SJCRH30 (cell line): ENCODE measurements at regions not wholly inside any gene's neighbourhood (a gene's known extent, or its start where the extent isn't known, plus 50 kb on each side); places are given as distances from the start of the nearest gene placed in this dataset.

Experiments
- DNase-seq, 2 experiments: peaks; one replicate each; pipeline ENCODE4 v3.0.0-alpha.2; 2015 to 2020
- H3K27ac ChIP-seq: fragments of 250-450 bp; sonication (Bioruptor Pico); 2 replicates; pipeline ENCODE4 v1.5.1; 2020; ENCODE audit warnings: mild to moderate bottlenecking, moderate library complexity
- H3K27me3 ChIP-seq: fragments of 250-450 bp; sonication (Bioruptor Pico); 2 replicates; pipeline ENCODE4 v1.5.1; 2020; ENCODE audit warnings: mild to moderate bottlenecking, moderate library complexity
- H3K36me3 ChIP-seq: fragments of 250-450 bp; sonication (Bioruptor Pico); 2 replicates; pipeline ENCODE4 v1.5.1; 2020; ENCODE audit warnings: mild to moderate bottlenecking, moderate library complexity
- H3K4me1 ChIP-seq: fragments of 250-450 bp; sonication (Bioruptor Pico); 2 replicates; pipeline ENCODE4 v1.5.1; 2020; ENCODE audit warnings: mild to moderate bottlenecking, moderate library complexity
- H3K4me3 ChIP-seq: fragments of 250-450 bp; sonication (Bioruptor Pico); 2 replicates; pipeline ENCODE4 v1.5.1; 2020; ENCODE audit warnings: mild to moderate bottlenecking, moderate library complexity
- H3K9me3 ChIP-seq: fragments of 250-450 bp; sonication (Bioruptor Pico); replicated peaks from 2 replicates; pipeline ENCODE4 v1.5.1; 2020; ENCODE audit warnings: mild to moderate bottlenecking, moderate library complexity

DNA sequence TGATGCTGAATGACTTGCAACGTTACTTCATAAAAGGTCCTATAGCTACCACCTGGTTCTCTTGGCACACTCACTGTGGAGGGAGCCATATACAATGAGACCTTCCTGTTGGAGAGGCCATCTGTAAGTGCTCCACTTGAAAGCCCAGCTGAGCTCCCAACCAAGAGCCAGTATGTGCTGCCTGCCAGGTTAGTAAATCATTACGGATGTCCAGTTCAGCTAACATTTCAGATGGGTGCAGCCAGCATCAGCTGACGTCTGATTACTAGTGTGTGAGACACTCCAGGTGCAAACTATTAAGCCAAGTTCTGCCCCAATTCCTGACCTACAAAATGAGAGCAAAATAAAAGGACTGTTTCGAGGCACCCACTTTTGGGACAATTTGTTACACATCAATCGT is 274.4 kb upstream of the ROBO2 start:
- no peaks in the 10 kb centered on the region for H3K36me3 ChIP-seq
- no peak overlapping the region for H3K27ac ChIP-seq
- H3K4me1 ChIP-seq: peaks cover 16% of the 10 kb centered on the region
- no peaks in the 10 kb centered on the region for H3K9me3 ChIP-seq
- H3K4me3 ChIP-seq: no peak overlapping the region
- DNase-seq: no peak
- H3K27me3 ChIP-seq: no peaks in the 10 kb centered on the region

- peaks cover 11% of the 10 kb centered on the region for H3K4me1 ChIP-seq
- H3K27ac ChIP-seq: no peak overlapping the region
- DNase-seq: no peak
- H3K4me3 ChIP-seq: no peak overlapping the region
- no peaks in the 10 kb centered on the region for H3K36me3 ChIP-seq
- no peaks in the 10 kb centered on the region for H3K27me3 ChIP-seq
- H3K9me3 ChIP-seq: no peaks in the 10 kb centered on the region
These were observed 271.0 kb upstream of the ROBO2 start for GRCh38 chr3:76768912-76769311.

GRCh38 chr3:76776927-76777326 is 263.0 kb upstream of the ROBO2 start:
- Histone ChIP-seq H3K9me3 (no peaks in the 10 kb centered on the region), H3K36me3 (no peaks in the 10 kb centered on the region), H3K27me3 (no peaks in the 10 kb centered on the region), H3K4me1 (no peaks in the 10 kb centered on the region), H3K27ac (no peak overlapping the region), H3K4me3 (no peak overlapping the region)
- no peak for DNase-seq

GRCh38 chr3:76788206-76788605 is 251.7 kb upstream of the ROBO2 start:
- no peaks in the 10 kb centered on the region for H3K4me1 ChIP-seq
- H3K27me3 ChIP-seq: no peaks in the 10 kb centered on the region
- H3K4me3 ChIP-seq: no peak overlapping the region
- H3K27ac ChIP-seq: no peak overlapping the region
- no peak for DNase-seq
- no peaks in the 10 kb centered on the region for H3K9me3 ChIP-seq
- no peaks in the 10 kb centered on the region for H3K36me3 ChIP-seq

DNA sequence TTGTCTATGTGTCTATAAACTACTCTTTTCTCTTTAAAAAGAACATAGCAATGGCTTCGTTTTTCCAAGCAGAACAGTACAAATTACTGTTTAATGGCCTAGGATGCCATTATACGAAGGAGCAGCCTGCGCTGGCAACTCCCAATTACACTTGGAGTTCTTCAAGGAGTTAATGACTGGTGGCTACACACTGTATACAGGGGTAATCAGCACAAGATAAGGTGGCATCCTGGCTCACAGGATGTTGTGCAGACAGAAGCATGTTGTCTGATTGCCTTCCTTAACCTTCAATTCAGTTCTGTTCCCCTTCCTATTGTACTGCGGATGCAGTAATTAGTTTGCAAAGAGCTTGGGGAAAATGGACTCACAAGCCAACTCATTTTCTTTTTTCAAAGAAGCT is 250.7 kb upstream of the ROBO2 start:
- Histone ChIP-seq H3K27ac (no peak overlapping the region), H3K9me3 (no peaks in the 10 kb centered on the region), H3K36me3 (no peaks in the 10 kb centered on the region), H3K4me1 (no peaks in the 10 kb centered on the region), H3K4me3 (no peak overlapping the region), H3K27me3 (no peaks in the 10 kb centered on the region)
- no peak for DNase-seq

GRCh38 chr3:76811418-76811817 is 228.5 kb upstream of the ROBO2 start:
- Histone ChIP-seq H3K9me3 (no peaks in the 10 kb centered on the region), H3K4me3 (no peak overlapping the region), H3K4me1 (no peaks in the 10 kb centered on the region), H3K27ac (no peak overlapping the region), H3K27me3 (no peaks in the 10 kb centered on the region), H3K36me3 (no peaks in the 10 kb centered on the region)
- DNase-seq: no peak

DNA sequence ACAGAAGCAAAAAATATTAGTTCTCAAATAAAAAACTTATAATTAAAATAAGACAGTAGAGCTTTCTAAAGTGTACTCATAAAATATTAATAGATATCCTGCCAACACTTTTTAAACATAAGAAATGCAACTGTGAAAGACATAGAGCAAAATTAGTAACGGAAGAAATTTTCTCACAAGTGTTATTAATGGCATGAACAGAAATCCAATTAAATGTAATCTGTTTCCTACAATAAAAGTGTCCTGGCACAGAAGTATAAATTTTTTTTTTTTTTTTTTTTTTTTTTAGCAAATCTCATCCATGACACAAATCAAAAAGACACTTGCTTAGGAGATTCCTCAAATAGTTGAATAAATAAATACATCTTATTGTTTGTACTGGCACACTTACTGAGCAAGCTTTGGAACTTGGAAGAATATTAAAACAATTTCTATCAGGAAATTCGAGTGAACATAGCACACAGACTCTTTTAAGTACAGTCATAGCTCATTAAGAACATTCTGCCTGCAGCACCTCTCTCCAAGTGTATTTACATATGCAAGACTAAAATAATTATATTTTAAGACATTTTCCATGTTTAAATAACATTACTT is 227.2 kb upstream of the ROBO2 start:
- no peak for DNase-seq
- Histone ChIP-seq H3K36me3 (no peaks in the 10 kb centered on the region), H3K4me3 (no peak overlapping the region), H3K27me3 (no peaks in the 10 kb centered on the region), H3K9me3 (no peaks in the 10 kb centered on the region), H3K27ac (no peak overlapping the region), H3K4me1 (no peaks in the 10 kb centered on the region)

DNA sequence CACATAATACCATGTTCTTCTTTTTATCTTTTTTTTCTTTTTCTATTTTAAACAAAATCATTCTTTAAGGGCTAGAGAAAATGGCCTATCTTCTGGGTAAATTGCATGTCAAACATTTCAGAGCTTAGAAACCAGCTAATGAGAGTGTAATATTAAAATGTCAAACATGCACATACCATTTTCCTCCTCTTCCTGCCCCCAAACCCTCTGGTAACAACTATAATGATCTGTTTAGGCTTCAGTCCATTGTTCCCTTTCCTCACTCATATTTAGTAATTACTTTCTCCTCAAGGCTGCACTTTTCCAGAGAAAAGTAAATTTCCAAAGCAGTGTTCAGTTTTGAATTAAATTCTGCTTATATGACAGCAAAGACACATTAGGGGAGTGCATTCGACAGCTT is 224.3 kb upstream of the ROBO2 start:
- H3K27me3 ChIP-seq: no peaks in the 10 kb centered on the region
- H3K36me3 ChIP-seq: no peaks in the 10 kb centered on the region
- no peak for DNase-seq
- H3K4me3 ChIP-seq: no peak overlapping the region
- H3K4me1 ChIP-seq: no peaks in the 10 kb centered on the region
- no peak overlapping the region for H3K27ac ChIP-seq
- no peaks in the 10 kb centered on the region for H3K9me3 ChIP-seq

DNA sequence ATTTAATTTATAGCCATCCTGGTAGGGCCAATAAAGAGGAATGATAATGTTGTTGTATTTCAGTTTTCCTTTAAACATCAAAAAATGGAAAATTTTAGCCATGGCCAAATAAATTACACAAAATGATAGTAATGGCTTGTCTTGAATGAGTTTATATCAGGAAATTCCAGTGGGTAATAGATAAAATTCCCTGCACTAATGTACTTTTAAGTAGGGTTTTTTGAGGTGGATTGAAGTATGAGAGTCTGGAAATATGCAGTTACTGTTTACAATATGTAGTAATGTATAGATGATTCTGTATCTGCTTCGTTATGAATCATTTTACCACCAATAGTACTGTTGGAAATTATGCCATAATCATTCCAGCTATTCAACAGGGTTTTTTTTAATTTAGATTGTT is 219.4 kb upstream of the ROBO2 start:
- Histone ChIP-seq H3K36me3 (no peaks in the 10 kb centered on the region), H3K27me3 (no peaks in the 10 kb centered on the region), H3K4me3 (no peak overlapping the region), H3K4me1 (no peaks in the 10 kb centered on the region), H3K9me3 (no peaks in the 10 kb centered on the region), H3K27ac (no peak overlapping the region)
- DNase-seq: no peak

DNA sequence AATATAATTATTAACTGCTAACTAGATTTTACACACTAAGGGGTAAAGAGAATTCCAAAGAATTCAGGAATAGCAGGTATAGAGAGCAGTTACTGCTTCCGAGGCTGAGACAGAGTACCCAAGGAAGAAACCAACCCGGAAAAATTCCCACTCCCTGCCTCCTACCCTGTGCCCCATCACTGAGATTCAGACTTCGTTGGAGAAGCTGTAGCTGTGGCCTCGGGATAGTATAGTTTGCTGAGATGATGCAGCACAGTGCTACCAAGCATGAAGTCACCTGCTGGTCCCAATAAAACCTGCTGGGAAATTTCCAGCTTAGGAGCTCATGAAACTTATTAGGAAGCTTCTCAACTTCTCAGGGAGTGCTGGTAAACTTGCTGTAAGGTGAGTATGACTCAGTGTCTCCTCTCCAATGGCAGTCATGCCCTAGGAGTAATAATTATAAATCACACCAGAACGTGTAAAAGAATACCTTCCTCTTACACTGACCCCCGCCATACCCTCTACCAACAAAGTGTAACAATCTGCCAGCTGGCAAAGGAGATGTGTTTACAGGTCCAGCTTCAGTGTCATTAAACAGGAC is 215.2 kb upstream of the ROBO2 start:
- H3K27me3 ChIP-seq: no peaks in the 10 kb centered on the region
- DNase-seq: no peak

DNA sequence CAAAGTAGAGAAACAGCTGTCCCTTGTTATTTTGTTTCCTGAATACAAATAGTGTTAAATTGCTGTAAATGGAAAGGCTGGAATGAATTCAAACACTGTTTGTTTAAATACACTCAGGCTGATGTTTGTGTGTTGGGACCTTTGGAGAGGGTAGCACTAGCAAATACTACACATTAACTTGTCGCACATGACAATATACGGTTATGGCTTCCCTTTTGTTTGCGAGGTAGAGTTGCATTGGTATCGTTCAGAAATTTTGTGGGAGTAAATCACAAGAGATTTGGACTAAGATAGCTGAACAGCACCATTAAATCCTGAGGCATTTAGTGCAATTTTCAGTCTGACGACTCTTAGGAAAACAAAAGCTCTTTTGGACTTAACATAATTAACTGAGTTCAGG is 213.0 kb upstream of the ROBO2 start:
- H3K36me3 ChIP-seq: no peaks in the 10 kb centered on the region

More for the DNA sequence above, 215.2 kb upstream of the ROBO2 start:
- no peaks in the 10 kb centered on the region for H3K36me3 ChIP-seq
- H3K4me1 ChIP-seq: peaks cover 3% of the 10 kb centered on the region; the same call in 1 of the 2 replicates
- H3K4me3 ChIP-seq: no peak overlapping the region
- no peaks in the 10 kb centered on the region for H3K9me3 ChIP-seq
- H3K27ac ChIP-seq: no peak overlapping the region

GRCh38 chr3:76827701-76828226 is 212.1 kb upstream of the ROBO2 start:
- no peaks in the 10 kb centered on the region for H3K9me3 ChIP-seq
- DNase-seq: no peak
- no peak overlapping the region for H3K4me3 ChIP-seq
- H3K4me1 ChIP-seq: peaks cover 3% of the 10 kb centered on the region; the same call in 1 of the 2 replicates
- no peaks in the 10 kb centered on the region for H3K36me3 ChIP-seq
- no peaks in the 10 kb centered on the region for H3K27me3 ChIP-seq
- H3K27ac ChIP-seq: no peak overlapping the region

More for the DNA sequence above, 213.0 kb upstream of the ROBO2 start:
- DNase-seq: peak in 1 of 2 experiments; percentile 1
- peaks cover 3% of the 10 kb centered on the region; the same call in 1 of the 2 replicates for H3K4me1 ChIP-seq
- no peak overlapping the region for H3K27ac ChIP-seq
- no peak overlapping the region for H3K4me3 ChIP-seq
- H3K9me3 ChIP-seq: no peaks in the 10 kb centered on the region
- no peaks in the 10 kb centered on the region for H3K27me3 ChIP-seq

GRCh38 chr3:76834657-76835056 is 205.2 kb upstream of the ROBO2 start:
- Histone ChIP-seq H3K36me3 (no peaks in the 10 kb centered on the region), H3K4me1 (no peaks in the 10 kb centered on the region), H3K27ac (no peak overlapping the region), H3K4me3 (no peak overlapping the region), H3K9me3 (no peaks in the 10 kb centered on the region), H3K27me3 (no peaks in the 10 kb centered on the region)
- DNase-seq: no peak

DNA sequence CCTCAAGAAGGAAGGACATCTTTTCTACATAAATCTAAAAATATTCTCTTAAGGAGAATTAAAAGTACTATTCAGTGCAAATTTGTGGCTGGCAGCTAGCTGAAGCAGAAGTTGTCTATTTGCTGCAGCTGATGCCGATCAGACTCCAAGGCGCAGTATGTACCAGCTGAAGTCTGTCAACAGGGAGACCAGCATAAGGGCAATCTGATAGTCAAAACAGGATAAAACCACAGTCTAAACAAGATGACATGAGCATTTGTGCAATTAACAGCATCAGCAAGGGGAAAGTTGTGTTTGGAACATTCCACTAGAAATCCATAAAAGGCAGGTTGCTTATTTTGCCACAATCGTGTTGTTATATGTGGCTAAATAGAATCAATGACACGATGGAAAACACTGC is 198.2 kb upstream of the ROBO2 start:
- no peak for DNase-seq
- no peaks in the 10 kb centered on the region for H3K27me3 ChIP-seq
- H3K9me3 ChIP-seq: no peaks in the 10 kb centered on the region
- H3K36me3 ChIP-seq: no peaks in the 10 kb centered on the region
- no peaks in the 10 kb centered on the region for H3K4me1 ChIP-seq
- H3K4me3 ChIP-seq: no peak overlapping the region
- no peak overlapping the region for H3K27ac ChIP-seq

DNA sequence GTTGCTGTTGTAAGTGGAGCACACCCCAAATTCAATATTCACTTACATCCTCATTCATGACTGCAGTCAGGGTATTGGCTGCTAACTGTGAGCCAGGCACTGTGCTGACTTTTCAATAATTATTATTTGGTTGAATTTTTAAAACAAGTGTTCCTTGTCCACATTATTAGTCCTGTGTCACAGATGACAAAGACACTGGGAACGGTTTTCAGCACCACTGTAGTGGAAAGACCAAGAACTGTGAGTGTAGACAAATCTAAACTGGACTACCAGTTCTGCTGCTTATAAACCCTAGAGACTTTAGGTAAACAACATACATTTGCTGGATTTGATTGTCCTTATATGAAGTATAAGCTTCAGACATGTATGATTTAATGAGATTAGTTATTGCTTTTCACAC is 197.7 kb upstream of the ROBO2 start:
- Histone ChIP-seq H3K27ac (no peak overlapping the region), H3K4me1 (no peaks in the 10 kb centered on the region), H3K4me3 (no peak overlapping the region), H3K9me3 (no peaks in the 10 kb centered on the region), H3K36me3 (no peaks in the 10 kb centered on the region), H3K27me3 (no peaks in the 10 kb centered on the region)
- DNase-seq: no peak

GRCh38 chr3:76855451-76855850 is 184.4 kb upstream of the ROBO2 start:
- Histone ChIP-seq H3K4me1 (no peaks in the 10 kb centered on the region), H3K27ac (no peak overlapping the region), H3K9me3 (no peaks in the 10 kb centered on the region), H3K4me3 (no peak overlapping the region), H3K36me3 (no peaks in the 10 kb centered on the region), H3K27me3 (no peaks in the 10 kb centered on the region)
- no peak for DNase-seq
